ENCODE measurements at regions not wholly inside any gene's neighbourhood (a gene's known extent, or its start where the extent isn't known, plus 50 kb on each side); places are given as distances from the start of the nearest gene placed in this dataset.

DNA sequence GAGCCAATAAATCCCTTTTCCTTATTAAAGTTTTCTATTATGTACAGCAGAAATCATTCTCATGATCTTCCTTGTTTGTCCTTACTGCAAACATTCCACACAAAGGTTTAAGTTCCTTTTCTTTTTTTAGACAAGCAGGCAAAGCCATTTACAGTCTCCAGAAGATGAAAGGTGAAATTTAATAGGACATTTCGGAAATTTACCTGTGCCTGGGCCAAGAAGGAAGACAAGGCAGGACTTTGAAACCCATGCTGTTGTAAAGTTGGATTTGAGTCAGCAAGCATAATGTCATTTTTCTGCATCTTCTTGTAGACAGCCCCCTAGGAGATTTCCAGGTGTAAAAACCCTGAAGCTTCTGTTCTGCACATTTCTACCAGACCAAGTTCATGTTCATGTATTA, 188.1 kb downstream of the PAPSS1 start:
- Histone ChIP-seq H2AFZ (ENCODE audit: low read depth, low read length) (no peak overlapping the region), H3K27me3 (ENCODE audit: insufficient read depth, low read length, poor library complexity) (no peaks in the 10 kb centered on the region), H3K4me1 (ENCODE audit: insufficient read depth, low read length) (no peaks in the 10 kb centered on the region), H3K4me3 (ENCODE audit: low read depth in 1 of 2, low read length in 2 of 2) (no peak overlapping the region), H3K4me2 (ENCODE audit: insufficient read depth, low read length) (no peak overlapping the region), H4K20me1 (ENCODE audit: insufficient read depth, low read length) (no peaks in the 10 kb centered on the region), H3K9ac (ENCODE audit: low read depth, low read length) (no peak overlapping the region), H3K27ac (ENCODE audit: low read length) (no peak overlapping the region), H3K9me3 (ENCODE audit: insufficient read depth, low read length, severe bottlenecking) (no peaks in the 10 kb centered on the region), H3K79me2 (ENCODE audit: insufficient read depth, low read length) (no peaks in the 10 kb centered on the region), H3K36me3 (ENCODE audit: insufficient read depth, low read length) (no peaks in the 10 kb centered on the region)
- ATAC-seq (ENCODE audit: insufficient read depth, low read depth) (no peak), DNase-seq (no peak)
- TF ChIP-seq, protein P1, sequence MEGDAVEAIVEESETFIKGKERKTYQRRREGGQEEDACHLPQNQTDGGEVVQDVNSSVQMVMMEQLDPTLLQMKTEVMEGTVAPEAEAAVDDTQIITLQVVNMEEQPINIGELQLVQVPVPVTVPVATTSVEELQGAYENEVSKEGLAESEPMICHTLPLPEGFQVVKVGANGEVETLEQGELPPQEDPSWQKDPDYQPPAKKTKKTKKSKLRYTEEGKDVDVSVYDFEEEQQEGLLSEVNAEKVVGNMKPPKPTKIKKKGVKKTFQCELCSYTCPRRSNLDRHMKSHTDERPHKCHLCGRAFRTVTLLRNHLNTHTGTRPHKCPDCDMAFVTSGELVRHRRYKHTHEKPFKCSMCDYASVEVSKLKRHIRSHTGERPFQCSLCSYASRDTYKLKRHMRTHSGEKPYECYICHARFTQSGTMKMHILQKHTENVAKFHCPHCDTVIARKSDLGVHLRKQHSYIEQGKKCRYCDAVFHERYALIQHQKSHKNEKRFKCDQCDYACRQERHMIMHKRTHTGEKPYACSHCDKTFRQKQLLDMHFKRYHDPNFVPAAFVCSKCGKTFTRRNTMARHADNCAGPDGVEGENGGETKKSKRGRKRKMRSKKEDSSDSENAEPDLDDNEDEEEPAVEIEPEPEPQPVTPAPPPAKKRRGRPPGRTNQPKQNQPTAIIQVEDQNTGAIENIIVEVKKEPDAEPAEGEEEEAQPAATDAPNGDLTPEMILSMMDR (IDR thresholded peaks at IDR 0.05; ENCODE audit: borderline replicate concordance, extremely low read depth, low read length, poor library complexity, severe bottlenecking): no peak
- TF ChIP-seq EZH2 (IDR thresholded peaks at IDR 0.05; ENCODE audit: borderline replicate concordance, low read depth, low read length, severe bottlenecking): no peak

DNA sequence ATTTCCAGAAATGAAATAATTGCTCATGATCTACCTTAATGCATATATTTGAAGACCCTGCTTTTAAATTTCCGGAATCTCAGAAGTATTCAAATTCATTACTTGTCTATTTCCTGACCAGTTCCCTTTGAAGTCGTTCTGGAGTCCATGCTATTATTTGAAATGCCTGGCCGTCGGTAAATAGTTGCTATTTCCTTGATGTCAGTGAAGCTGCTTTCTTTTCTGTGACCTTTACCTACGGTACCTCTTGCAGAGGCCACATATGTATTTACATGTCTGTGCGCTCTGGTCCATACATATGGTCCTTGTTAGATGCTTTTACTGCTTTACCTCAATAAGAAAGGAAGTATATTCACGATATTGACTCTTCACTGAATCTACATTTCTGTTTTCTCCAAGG, 199.7 kb downstream of the PAPSS1 start:
- Histone ChIP-seq H3K36me3 (ENCODE audit: insufficient read depth, low read length) (no peaks in the 10 kb centered on the region), H2AFZ (ENCODE audit: low read depth, low read length) (no peak overlapping the region), H3K4me3 (ENCODE audit: low read depth in 1 of 2, low read length in 2 of 2) (no peak overlapping the region), H4K20me1 (ENCODE audit: insufficient read depth, low read length) (no peaks in the 10 kb centered on the region), H3K4me1 (ENCODE audit: insufficient read depth, low read length) (no peaks in the 10 kb centered on the region), H3K9me3 (ENCODE audit: insufficient read depth, low read length, severe bottlenecking) (no peaks in the 10 kb centered on the region), H3K79me2 (ENCODE audit: insufficient read depth, low read length) (no peaks in the 10 kb centered on the region), H3K27ac (ENCODE audit: low read length) (no peak overlapping the region), H3K9ac (ENCODE audit: low read depth, low read length) (no peak overlapping the region), H3K27me3 (ENCODE audit: insufficient read depth, low read length, poor library complexity) (no peaks in the 10 kb centered on the region), H3K4me2 (ENCODE audit: insufficient read depth, low read length) (no peak overlapping the region)
- no peak for TF ChIP-seq EZH2 (IDR thresholded peaks at IDR 0.05; ENCODE audit: borderline replicate concordance, low read depth, low read length, severe bottlenecking)
- TF ChIP-seq, protein P1 (IDR thresholded peaks at IDR 0.05; ENCODE audit: borderline replicate concordance, extremely low read depth, low read length, poor library complexity, severe bottlenecking): no peak
- DNase-seq: no peak
- no peak for ATAC-seq (ENCODE audit: insufficient read depth, low read depth)

DNA sequence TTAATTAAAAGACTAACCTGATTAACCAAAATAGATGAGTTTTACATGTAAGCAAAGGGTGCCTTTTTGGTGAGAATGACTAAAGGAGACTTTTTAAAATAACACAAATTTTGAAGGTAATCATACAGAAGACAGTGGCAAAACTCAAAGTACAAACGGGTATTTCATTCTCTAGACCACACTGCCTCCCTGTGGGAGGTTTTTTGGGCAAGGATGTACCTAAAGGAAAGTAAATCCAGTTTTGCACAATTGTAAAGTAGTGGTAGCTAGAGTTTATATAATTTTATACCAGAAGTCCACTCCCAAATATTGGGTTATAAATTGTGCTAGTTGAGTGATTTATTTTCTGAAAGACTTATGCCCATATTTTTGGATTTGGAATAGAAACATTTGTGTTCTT, 201.0 kb downstream of the PAPSS1 start:
- no peak overlapping the region for H3K4me2 ChIP-seq (ENCODE audit: insufficient read depth, low read length)
- no peak overlapping the region for H2AFZ ChIP-seq (ENCODE audit: low read depth, low read length)
- TF ChIP-seq, protein P1 (IDR thresholded peaks at IDR 0.05; ENCODE audit: borderline replicate concordance, extremely low read depth, low read length, poor library complexity, severe bottlenecking): peak; percentile 50
- TF ChIP-seq EZH2 (IDR thresholded peaks at IDR 0.05; ENCODE audit: borderline replicate concordance, low read depth, low read length, severe bottlenecking): no peak
- H3K27ac ChIP-seq (ENCODE audit: low read length): no peak overlapping the region
- H3K9ac ChIP-seq (ENCODE audit: low read depth, low read length): no peak overlapping the region
- DNase-seq (peak; percentile 8), ATAC-seq (ENCODE audit: insufficient read depth, low read depth) (no peak)
- H3K79me2 ChIP-seq (ENCODE audit: insufficient read depth, low read length): no peaks in the 10 kb centered on the region
- no peaks in the 10 kb centered on the region for H3K27me3 ChIP-seq (ENCODE audit: insufficient read depth, low read length, poor library complexity)
- H3K36me3 ChIP-seq (ENCODE audit: insufficient read depth, low read length): no peaks in the 10 kb centered on the region
- no peak overlapping the region for H3K4me3 ChIP-seq (ENCODE audit: low read depth in 1 of 2, low read length in 2 of 2)
- H3K4me1 ChIP-seq (ENCODE audit: insufficient read depth, low read length): no peaks in the 10 kb centered on the region
- no peaks in the 10 kb centered on the region for H3K9me3 ChIP-seq (ENCODE audit: insufficient read depth, low read length, severe bottlenecking)
- H4K20me1 ChIP-seq (ENCODE audit: insufficient read depth, low read length): no peaks in the 10 kb centered on the region

DNA sequence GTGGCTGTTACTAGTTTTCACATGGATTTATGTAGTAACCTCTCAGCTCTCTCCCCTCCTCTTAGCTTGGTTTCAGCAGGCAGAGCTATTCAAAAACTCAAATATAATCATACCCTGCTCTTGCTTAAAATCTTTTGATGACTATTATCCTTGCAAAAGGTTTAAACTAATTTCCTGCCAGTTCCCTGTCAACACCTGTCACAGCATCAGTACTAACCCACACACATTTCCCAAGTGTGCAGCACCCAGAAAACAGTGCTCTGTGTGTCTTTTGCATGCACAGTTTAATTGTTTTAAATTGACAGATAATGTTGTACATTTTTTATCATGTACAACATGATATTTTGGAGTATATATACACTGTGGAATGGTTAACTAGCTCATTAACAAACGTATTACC, 202.0 kb downstream of the PAPSS1 start:
- no peaks in the 10 kb centered on the region for H3K79me2 ChIP-seq (ENCODE audit: insufficient read depth, low read length)
- DNase-seq (no peak), ATAC-seq (ENCODE audit: insufficient read depth, low read depth) (no peak)
- H3K27me3 ChIP-seq (ENCODE audit: insufficient read depth, low read length, poor library complexity): no peaks in the 10 kb centered on the region
- no peak overlapping the region for H2AFZ ChIP-seq (ENCODE audit: low read depth, low read length)
- H3K9ac ChIP-seq (ENCODE audit: low read depth, low read length): no peak overlapping the region
- no peak overlapping the region for H3K4me3 ChIP-seq (ENCODE audit: low read depth in 1 of 2, low read length in 2 of 2)
- no peak for TF ChIP-seq EZH2 (IDR thresholded peaks at IDR 0.05; ENCODE audit: borderline replicate concordance, low read depth, low read length, severe bottlenecking)
- TF ChIP-seq, protein P1 (IDR thresholded peaks at IDR 0.05; ENCODE audit: borderline replicate concordance, extremely low read depth, low read length, poor library complexity, severe bottlenecking): no peak
- no peaks in the 10 kb centered on the region for H4K20me1 ChIP-seq (ENCODE audit: insufficient read depth, low read length)
- H3K4me2 ChIP-seq (ENCODE audit: insufficient read depth, low read length): no peak overlapping the region
- no peaks in the 10 kb centered on the region for H3K4me1 ChIP-seq (ENCODE audit: insufficient read depth, low read length)
- no peaks in the 10 kb centered on the region for H3K9me3 ChIP-seq (ENCODE audit: insufficient read depth, low read length, severe bottlenecking)
- H3K36me3 ChIP-seq (ENCODE audit: insufficient read depth, low read length): no peaks in the 10 kb centered on the region
- H3K27ac ChIP-seq (ENCODE audit: low read length): no peak overlapping the region
